PC-3 (cell line): ENCODE measurements at regions not wholly inside any gene's neighbourhood (a gene's known extent, or its start where the extent isn't known, plus 50 kb on each side); places are given as distances from the start of the nearest gene placed in this dataset.

Source experiments
- ATAC-seq: fragments of 200-7000 bp; cut with Tn5 transposase; 2 replicates; pipeline ENCODE4 v1.9.1; 2020; ENCODE audit warnings: mild to moderate bottlenecking, moderate library complexity
- BruUV-seq: library from RNA; stranded (reverse); fragments of 400-500 nt; replicated peaks from 2 replicates; lab custom pipeline; 2021; lab: Mats Ljungman, UMichigan
- CTCF ChIA-PET: fragments of 300-600 bp; sonication (Branson Sonifier 250); formaldehyde crosslinking; loops from one replicate; lab custom pipeline; 2022; ENCODE audit warnings: antibody characterized with exemption; lab: Charles Lee
- POLR2A ChIA-PET: fragments of 300-600 bp; sonication (Branson Sonifier 250); formaldehyde crosslinking; loops from one replicate; lab custom pipeline; 2022; ENCODE audit warnings: antibody characterized with exemption; ENCODE audit not compliant: unreplicated experiment; lab: Charles Lee
- DNase-seq: peaks from one replicate; pipeline ENCODE4 v3.0.0-alpha.2; 2015
- H2AFZ ChIP-seq: fragments of 300-600 bp; sonication (generic); 2 replicates; pipeline ENCODE4 v1.6.0; 2016; ENCODE audit warnings: antibody characterized with exemption, low read length
- H3F3A ChIP-seq: fragments of 300-600 bp; sonication (generic); one replicate; pipeline ENCODE4 v1.6.0; 2017; ENCODE audit warnings: antibody characterized with exemption, low read length, control low read depth, mild to moderate bottlenecking; ENCODE audit not compliant: unreplicated experiment
- H3K27ac ChIP-seq: fragments of 300-600 bp; sonication (generic); 2 replicates; pipeline ENCODE4 v1.5.1; 2016; ENCODE audit warnings: mild to moderate bottlenecking, low read length
- H3K27me3 ChIP-seq: fragments of 300-600 bp; sonication (generic); 2 replicates; pipeline ENCODE4 v1.6.1; 2016; ENCODE audit warnings: low read length, mixed read lengths
- H3K36me3 ChIP-seq: fragments of 300-600 bp; sonication (generic); 2 replicates; pipeline ENCODE4 v1.6.1; 2016; ENCODE audit warnings: low read depth, mixed run types, low read length, mixed read lengths
- H3K4me1 ChIP-seq: fragments of 300-600 bp; sonication (generic); 2 replicates; pipeline ENCODE4 v1.5.1; 2016; ENCODE audit warnings: low read length; ENCODE audit not compliant: insufficient read depth
- H3K4me2 ChIP-seq: fragments of 300-600 bp; sonication (generic); 2 replicates; pipeline ENCODE4 v1.6.0; 2016; ENCODE audit warnings: low read length
- H3K4me3 ChIP-seq: fragments of 300-600 bp; sonication (generic); 2 replicates; pipeline ENCODE4 v1.5.1; 2016; ENCODE audit warnings: mild to moderate bottlenecking, low read length, mixed read lengths
- H3K79me2 ChIP-seq: fragments of 300-600 bp; sonication (generic); 2 replicates; pipeline ENCODE4 v1.6.1; 2017; ENCODE audit warnings: low read length, mixed read lengths
- H3K9ac ChIP-seq: fragments of 300-600 bp; sonication (generic); 2 replicates; pipeline ENCODE4 v1.6.0; 2016; ENCODE audit warnings: mild to moderate bottlenecking, low read length
- H3K9me2 ChIP-seq: fragments of 300-600 bp; sonication (generic); replicated peaks from 2 replicates; pipeline ENCODE4 v1.6.1; 2016; ENCODE audit warnings: mixed run types, low read length, mixed read lengths
- H3K9me3 ChIP-seq: fragments of 300-600 bp; sonication (generic); 2 replicates; pipeline ENCODE4 v1.6.1; 2016; ENCODE audit warnings: low read length, mixed read lengths
- H4K20me1 ChIP-seq: fragments of 300-600 bp; sonication (generic); 2 replicates; pipeline ENCODE4 v1.6.1; 2016; ENCODE audit warnings: low read length, mixed read lengths
- EZH2 ChIP-seq: fragments of 300-600 bp; sonication (generic); IDR thresholded peaks from one replicate; pipeline ENCODE4 v1.6.1; 2017; ENCODE audit warnings: antibody characterized with exemption, mild to moderate bottlenecking, low read length; ENCODE audit not compliant: unreplicated experiment
- EZH2phosphoT487 ChIP-seq: fragments of 300-600 bp; sonication (generic); IDR thresholded peaks from 2 replicates; pipeline ENCODE4 v1.6.1; 2018; ENCODE audit warnings: mild to moderate bottlenecking, antibody characterized with exemption, low read length, borderline replicate concordance
- intact Hi-C: fragments of 100-400 bp; cut with micrococcal nuclease; formaldehyde crosslinking; loops from 2 replicates; pipeline ENCODE4 v1.9.0; 2023
- TF ChIP-seq, protein P1 (sequence below): fragments of 300-600 bp; sonication (generic); conservative IDR thresholded peaks from 2 replicates; pipeline ENCODE4 v1.5.1; 2017; ENCODE audit warnings: antibody characterized with exemption, low read depth, mild to moderate bottlenecking, low read length

DNA sequence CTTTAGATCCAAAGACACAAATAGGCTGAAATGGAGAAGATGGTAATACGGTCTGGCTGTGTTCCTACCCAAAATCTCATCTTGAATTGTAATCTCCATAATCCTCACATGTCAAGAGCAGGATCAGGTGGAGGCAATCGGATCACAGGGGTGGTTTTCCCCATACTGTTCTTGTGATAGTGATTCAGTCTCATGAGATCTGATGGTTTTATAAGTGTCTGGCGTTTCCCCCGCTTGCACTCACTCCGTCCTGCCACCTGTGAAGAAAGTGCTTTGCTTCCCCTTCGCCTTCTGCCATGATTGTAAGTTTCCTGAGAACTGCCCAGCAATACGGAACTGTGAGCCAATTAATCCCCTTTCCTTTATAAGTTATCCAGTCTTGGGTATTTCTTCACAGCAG, 1795.5 kb upstream of the FLRT2 start:
- ChIA-PET POLR2A (no interaction called here), CTCF (no interaction called here)
- no peak for ATAC-seq
- no peak overlapping the region for H3K4me3 ChIP-seq
- no peaks in the 10 kb centered on the region for H3K4me1 ChIP-seq
- H3K9ac ChIP-seq, result no peak overlapping the region
- H4K20me1 ChIP-seq, result no peaks in the 10 kb centered on the region
- peaks cover 4% of the 10 kb centered on the region; the same call in 1 of the 2 replicates for H3K9me3 ChIP-seq
- H3K36me3 ChIP-seq, result no peaks in the 10 kb centered on the region
- DNase-seq, result no peak
- no peaks in the 10 kb centered on the region for H3F3A ChIP-seq
- no peak overlapping the region for H3K27ac ChIP-seq
- BruUV-seq, result no TSS peak
- no peak for TF ChIP-seq EZH2phosphoT487
- TF ChIP-seq, protein P1, sequence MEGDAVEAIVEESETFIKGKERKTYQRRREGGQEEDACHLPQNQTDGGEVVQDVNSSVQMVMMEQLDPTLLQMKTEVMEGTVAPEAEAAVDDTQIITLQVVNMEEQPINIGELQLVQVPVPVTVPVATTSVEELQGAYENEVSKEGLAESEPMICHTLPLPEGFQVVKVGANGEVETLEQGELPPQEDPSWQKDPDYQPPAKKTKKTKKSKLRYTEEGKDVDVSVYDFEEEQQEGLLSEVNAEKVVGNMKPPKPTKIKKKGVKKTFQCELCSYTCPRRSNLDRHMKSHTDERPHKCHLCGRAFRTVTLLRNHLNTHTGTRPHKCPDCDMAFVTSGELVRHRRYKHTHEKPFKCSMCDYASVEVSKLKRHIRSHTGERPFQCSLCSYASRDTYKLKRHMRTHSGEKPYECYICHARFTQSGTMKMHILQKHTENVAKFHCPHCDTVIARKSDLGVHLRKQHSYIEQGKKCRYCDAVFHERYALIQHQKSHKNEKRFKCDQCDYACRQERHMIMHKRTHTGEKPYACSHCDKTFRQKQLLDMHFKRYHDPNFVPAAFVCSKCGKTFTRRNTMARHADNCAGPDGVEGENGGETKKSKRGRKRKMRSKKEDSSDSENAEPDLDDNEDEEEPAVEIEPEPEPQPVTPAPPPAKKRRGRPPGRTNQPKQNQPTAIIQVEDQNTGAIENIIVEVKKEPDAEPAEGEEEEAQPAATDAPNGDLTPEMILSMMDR, result no peak
- TF ChIP-seq EZH2, result no peak
- H3K27me3 ChIP-seq, result no peaks in the 10 kb centered on the region
- intact Hi-C loops, result no loop called here
- H3K4me2 ChIP-seq, result no peak overlapping the region
- no peaks in the 10 kb centered on the region for H3K79me2 ChIP-seq
- no peak overlapping the region for H2AFZ ChIP-seq
- no peaks in the 10 kb centered on the region for H3K9me2 ChIP-seq

DNA sequence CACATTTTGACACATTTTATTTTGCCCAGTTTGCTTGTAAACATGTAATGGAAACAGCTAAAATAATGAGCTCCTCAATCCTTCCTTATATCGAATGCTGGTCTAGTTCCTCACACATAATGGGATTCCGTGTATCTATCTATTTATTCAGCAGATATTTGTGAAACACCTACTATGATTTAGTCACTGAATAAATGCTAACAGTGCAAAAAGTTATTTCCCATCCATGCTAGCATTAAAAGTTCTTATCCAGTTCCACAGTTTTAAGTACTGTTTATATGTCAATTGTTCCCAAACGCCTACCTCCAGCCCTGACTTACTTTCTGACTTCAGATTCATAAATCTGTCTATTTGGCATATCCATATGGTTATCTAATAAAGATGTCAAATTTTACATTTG, 1788.7 kb upstream of the FLRT2 start:
- BruUV-seq, result no TSS peak

DNA sequence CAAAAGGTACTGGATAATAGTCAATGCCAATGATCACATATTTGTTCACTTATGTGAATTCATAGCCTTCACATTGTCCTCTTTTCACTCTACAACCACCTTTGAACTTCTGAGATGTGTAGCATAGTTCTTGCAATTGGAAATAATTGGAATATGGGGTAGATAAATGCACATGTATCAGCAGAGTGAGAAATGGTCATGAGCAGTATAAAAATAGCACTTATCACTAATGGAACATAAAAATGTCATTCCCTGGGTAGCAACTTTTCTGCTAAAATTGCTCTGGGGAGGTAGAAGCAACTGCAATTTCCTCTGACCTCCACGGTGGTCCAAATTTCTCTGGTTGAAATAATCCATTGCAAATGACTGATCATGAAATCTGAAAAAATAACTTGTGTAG, 1785.7 kb upstream of the FLRT2 start:
- Histone ChIP-seq H3K9me2 (no peaks in the 10 kb centered on the region), H3K4me2 (no peak overlapping the region), H3K4me1 (no peaks in the 10 kb centered on the region), H3K9ac (no peak overlapping the region), H3K9me3 (0 out of 2 replicates have a peak, but pooled peaks cover 6% of the 10 kb centered on the region), H3K36me3 (no peaks in the 10 kb centered on the region), H2AFZ (no peak overlapping the region), H3K27ac (no peak overlapping the region), H3K27me3 (no peaks in the 10 kb centered on the region), H4K20me1 (no peaks in the 10 kb centered on the region), H3K79me2 (no peaks in the 10 kb centered on the region), H3F3A (no peaks in the 10 kb centered on the region), H3K4me3 (no peak overlapping the region)
- TF ChIP-seq, protein P1, result no peak
- TF ChIP-seq EZH2, result no peak
- TF ChIP-seq EZH2phosphoT487, result no peak
- no TSS peak for BruUV-seq
- POLR2A ChIA-PET, result no interaction called here
- intact Hi-C loops, result no loop called here
- DNase-seq, result no peak
- CTCF ChIA-PET, result no interaction called here
- ATAC-seq, result no peak

More for the DNA sequence above, 1788.7 kb upstream of the FLRT2 start:
- TF ChIP-seq, protein P1, result no peak
- TF ChIP-seq EZH2 (no peak), EZH2phosphoT487 (no peak)
- ChIA-PET POLR2A (no interaction called here), CTCF (no interaction called here)
- no peaks in the 10 kb centered on the region for H3K4me1 ChIP-seq
- H3K27ac ChIP-seq, result no peak overlapping the region
- H3K9ac ChIP-seq, result no peak overlapping the region
- ATAC-seq (no peak), DNase-seq (no peak)
- no peak overlapping the region for H2AFZ ChIP-seq
- no peaks in the 10 kb centered on the region for H3F3A ChIP-seq
- H3K79me2 ChIP-seq, result no peaks in the 10 kb centered on the region
- H3K9me2 ChIP-seq, result no peaks in the 10 kb centered on the region
- 0 out of 2 replicates have a peak, but pooled peaks cover 8% of the 10 kb centered on the region for H3K9me3 ChIP-seq
- H3K27me3 ChIP-seq, result no peaks in the 10 kb centered on the region
- intact Hi-C loops, result no loop called here
- no peaks in the 10 kb centered on the region for H3K36me3 ChIP-seq
- H3K4me3 ChIP-seq, result no peak overlapping the region
- H4K20me1 ChIP-seq, result no peaks in the 10 kb centered on the region
- H3K4me2 ChIP-seq, result no peak overlapping the region
